Fibroblast of lung (primary cell): ENCODE measurements at regions not wholly inside any gene's neighbourhood (a gene's known extent, or its start where the extent isn't known, plus 50 kb on each side); places are given as distances from the start of the nearest gene placed in this dataset.

Experiments
- EZH2 ChIP-seq: IDR thresholded peaks from 2 replicates; pipeline ENCODE4 v1.5.1; 2012; ENCODE audit warnings: low read length, control low read depth, mild to moderate bottlenecking; ENCODE audit errors: missing control alignments
- TF ChIP-seq, protein P1 (sequence below), 2 donors: IDR thresholded peaks in 1 of 2; conservative IDR thresholded peaks in 1 of 2; 1 replicate in 1 of 2; 2 replicates in 1 of 2; pipeline ENCODE4 v1.5.1; 2011 to 2012; ENCODE audit warnings: low read length in 2 of 2, control low read depth in 1 of 2, inconsistent platforms in 1 of 2, low read depth in 1 of 2, mild to moderate bottlenecking in 1 of 2

DNA sequence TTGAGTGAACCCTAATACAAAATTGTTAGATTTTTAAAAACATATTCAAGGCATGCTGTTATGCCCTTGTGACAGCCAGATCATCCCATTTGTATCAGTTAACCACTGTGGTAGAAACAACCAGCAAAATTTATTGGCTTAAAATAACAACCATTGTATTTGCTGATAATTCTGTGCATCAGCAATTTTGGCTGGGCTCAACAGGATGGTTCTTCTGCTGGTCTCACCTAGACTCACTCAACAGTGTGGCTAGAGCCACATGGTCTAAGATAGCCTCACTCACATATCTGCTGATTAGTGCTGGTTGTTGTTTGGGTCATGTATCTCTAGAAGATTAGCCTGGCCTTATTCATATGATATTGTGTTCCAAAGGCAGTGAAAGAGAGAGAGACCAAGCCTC lies 160.1 kb upstream of the GATA6 start:
- TF ChIP-seq, protein P1, sequence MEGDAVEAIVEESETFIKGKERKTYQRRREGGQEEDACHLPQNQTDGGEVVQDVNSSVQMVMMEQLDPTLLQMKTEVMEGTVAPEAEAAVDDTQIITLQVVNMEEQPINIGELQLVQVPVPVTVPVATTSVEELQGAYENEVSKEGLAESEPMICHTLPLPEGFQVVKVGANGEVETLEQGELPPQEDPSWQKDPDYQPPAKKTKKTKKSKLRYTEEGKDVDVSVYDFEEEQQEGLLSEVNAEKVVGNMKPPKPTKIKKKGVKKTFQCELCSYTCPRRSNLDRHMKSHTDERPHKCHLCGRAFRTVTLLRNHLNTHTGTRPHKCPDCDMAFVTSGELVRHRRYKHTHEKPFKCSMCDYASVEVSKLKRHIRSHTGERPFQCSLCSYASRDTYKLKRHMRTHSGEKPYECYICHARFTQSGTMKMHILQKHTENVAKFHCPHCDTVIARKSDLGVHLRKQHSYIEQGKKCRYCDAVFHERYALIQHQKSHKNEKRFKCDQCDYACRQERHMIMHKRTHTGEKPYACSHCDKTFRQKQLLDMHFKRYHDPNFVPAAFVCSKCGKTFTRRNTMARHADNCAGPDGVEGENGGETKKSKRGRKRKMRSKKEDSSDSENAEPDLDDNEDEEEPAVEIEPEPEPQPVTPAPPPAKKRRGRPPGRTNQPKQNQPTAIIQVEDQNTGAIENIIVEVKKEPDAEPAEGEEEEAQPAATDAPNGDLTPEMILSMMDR (conservative IDR thresholded peaks at IDR 0.05 in 1 of 2, IDR thresholded peaks at IDR 0.05 in 1 of 2; ENCODE audit: low read depth in 1 of 2, low read length in 2 of 2) = no peak
- no peak for TF ChIP-seq EZH2
